ENCODE measurements at regions not wholly inside any gene's neighbourhood (a gene's known extent, or its start where the extent isn't known, plus 50 kb on each side); places are given as distances from the start of the nearest gene placed in this dataset.
A peak's percentile ranks its signal among the peaks of the same experiment; 100 is the strongest.

GRCh38 chr12:74732826-74733225 lies 195.2 kb downstream of the ATXN7L3B start:
- H3K36me3 ChIP-seq (ENCODE audit: control insufficient read depth in 4 of 4, insufficient read depth in 4 of 4, low read length in 4 of 4) = no peaks in the 10 kb centered on the region
- H3K27ac ChIP-seq (ENCODE audit: low read depth in 1 of 2, low read length in 1 of 2) = no peak overlapping the region
- DNase-seq = no peak
- no peak overlapping the region for H3K4me3 ChIP-seq
- no peaks in the 10 kb centered on the region for H3K4me1 ChIP-seq (ENCODE audit: control insufficient read depth in 5 of 5, insufficient read depth in 5 of 5, low read length in 5 of 5)
- no peak for TF ChIP-seq CTCF (IDR thresholded peaks at IDR 0.05; ENCODE audit: control extremely low read depth, extremely low read depth)
- H3K9ac ChIP-seq (ENCODE audit: insufficient read depth in 1 of 2, low read length in 2 of 2) = no peak overlapping the region
- H3K27me3 ChIP-seq (ENCODE audit: control insufficient read depth in 3 of 3, insufficient read depth in 3 of 3, low read length in 2 of 3) = no peaks in the 10 kb centered on the region
- H3K9me3 ChIP-seq (ENCODE audit: control insufficient read depth in 4 of 4, insufficient read depth in 3 of 4, low read length in 3 of 4) = no peaks in the 10 kb centered on the region
- WGBS, 2 donors = 20 to 29% methylated on average over 5 of the region's 5 CpGs
- ATAC-seq (ENCODE audit: insufficient read depth, low FRiP score) = no peak

- no peak for DNase-seq
- Histone ChIP-seq H3K4me1 (ENCODE audit: control insufficient read depth in 5 of 5, insufficient read depth in 5 of 5, low read length in 5 of 5) (no peaks in the 10 kb centered on the region), H3K9ac (ENCODE audit: insufficient read depth in 1 of 2, low read length in 2 of 2) (no peak overlapping the region), H3K4me3 (no peak overlapping the region), H3K36me3 (ENCODE audit: control insufficient read depth in 4 of 4, insufficient read depth in 4 of 4, low read length in 4 of 4) (no peaks in the 10 kb centered on the region), H3K27ac (ENCODE audit: low read depth in 1 of 2, low read length in 1 of 2) (no peak overlapping the region), H3K9me3 (ENCODE audit: control insufficient read depth in 4 of 4, insufficient read depth in 3 of 4, low read length in 3 of 4) (no peaks in the 10 kb centered on the region), H3K27me3 (ENCODE audit: control insufficient read depth in 3 of 3, insufficient read depth in 3 of 3, low read length in 2 of 3) (no peaks in the 10 kb centered on the region)
- TF ChIP-seq CTCF (IDR thresholded peaks at IDR 0.05; ENCODE audit: control extremely low read depth, extremely low read depth) = no peak
- 83 to 84% methylated on average over 4 of the region's 4 CpGs for whole genome bisulfite sequencing, 2 donors
- ATAC-seq (ENCODE audit: insufficient read depth, low FRiP score) = no peak
These were observed 203.5 kb downstream of the ATXN7L3B start for GRCh38 chr12:74741112-74741511.

GRCh38 chr12:74747305-74747704 lies 209.7 kb downstream of the ATXN7L3B start:
- TF ChIP-seq CTCF (IDR thresholded peaks at IDR 0.05; ENCODE audit: control extremely low read depth, extremely low read depth) = no peak
- Histone ChIP-seq H3K4me1 (ENCODE audit: control insufficient read depth in 5 of 5, insufficient read depth in 5 of 5, low read length in 5 of 5) (no peaks in the 10 kb centered on the region), H3K27me3 (ENCODE audit: control insufficient read depth in 3 of 3, insufficient read depth in 3 of 3, low read length in 2 of 3) (no peaks in the 10 kb centered on the region), H3K36me3 (ENCODE audit: control insufficient read depth in 4 of 4, insufficient read depth in 4 of 4, low read length in 4 of 4) (no peaks in the 10 kb centered on the region), H3K27ac (ENCODE audit: low read depth in 1 of 2, low read length in 1 of 2) (no peak overlapping the region), H3K9me3 (ENCODE audit: control insufficient read depth in 4 of 4, insufficient read depth in 3 of 4, low read length in 3 of 4) (no peaks in the 10 kb centered on the region), H3K4me3 (no peak overlapping the region), H3K9ac (ENCODE audit: insufficient read depth in 1 of 2, low read length in 2 of 2) (no peak overlapping the region)
- DNase-seq (peak in 1 of 3 donors; percentile 34), ATAC-seq (ENCODE audit: insufficient read depth, low FRiP score) (no peak)

GRCh38 chr12:74751441-74751840 lies 213.8 kb downstream of the ATXN7L3B start:
- Histone ChIP-seq H3K27ac (ENCODE audit: low read depth in 1 of 2, low read length in 1 of 2) (no peak overlapping the region), H3K9ac (ENCODE audit: insufficient read depth in 1 of 2, low read length in 2 of 2) (no peak overlapping the region), H3K27me3 (ENCODE audit: control insufficient read depth in 3 of 3, insufficient read depth in 3 of 3, low read length in 2 of 3) (no peaks in the 10 kb centered on the region), H3K4me3 (no peak overlapping the region), H3K4me1 (ENCODE audit: control insufficient read depth in 5 of 5, insufficient read depth in 5 of 5, low read length in 5 of 5) (no peaks in the 10 kb centered on the region), H3K36me3 (ENCODE audit: control insufficient read depth in 4 of 4, insufficient read depth in 4 of 4, low read length in 4 of 4) (no peaks in the 10 kb centered on the region), H3K9me3 (ENCODE audit: control insufficient read depth in 4 of 4, insufficient read depth in 3 of 4, low read length in 3 of 4) (no peaks in the 10 kb centered on the region)
- DNase-seq (no peak), ATAC-seq (ENCODE audit: insufficient read depth, low FRiP score) (no peak)
- no peak for TF ChIP-seq CTCF (IDR thresholded peaks at IDR 0.05; ENCODE audit: control extremely low read depth, extremely low read depth)
- WGBS, 2 donors = 73 to 90% methylated on average over 1 of the region's 1 CpG

All from lung (tissue), 11 donors.